HG02642 (cell line): ENCODE measurements at regions not wholly inside any gene's neighbourhood (a gene's known extent, or its start where the extent isn't known, plus 50 kb on each side); places are given as distances from the start of the nearest gene placed in this dataset.

ENCODE experiments used
- ATAC-seq: cut with Tn5 transposase; IDR thresholded peaks from one replicate; pipeline ENCODE4 v1.9.1; 2021; ENCODE audit warnings: mild to moderate bottlenecking; ENCODE audit not compliant: unreplicated experiment, poor library complexity

DNA sequence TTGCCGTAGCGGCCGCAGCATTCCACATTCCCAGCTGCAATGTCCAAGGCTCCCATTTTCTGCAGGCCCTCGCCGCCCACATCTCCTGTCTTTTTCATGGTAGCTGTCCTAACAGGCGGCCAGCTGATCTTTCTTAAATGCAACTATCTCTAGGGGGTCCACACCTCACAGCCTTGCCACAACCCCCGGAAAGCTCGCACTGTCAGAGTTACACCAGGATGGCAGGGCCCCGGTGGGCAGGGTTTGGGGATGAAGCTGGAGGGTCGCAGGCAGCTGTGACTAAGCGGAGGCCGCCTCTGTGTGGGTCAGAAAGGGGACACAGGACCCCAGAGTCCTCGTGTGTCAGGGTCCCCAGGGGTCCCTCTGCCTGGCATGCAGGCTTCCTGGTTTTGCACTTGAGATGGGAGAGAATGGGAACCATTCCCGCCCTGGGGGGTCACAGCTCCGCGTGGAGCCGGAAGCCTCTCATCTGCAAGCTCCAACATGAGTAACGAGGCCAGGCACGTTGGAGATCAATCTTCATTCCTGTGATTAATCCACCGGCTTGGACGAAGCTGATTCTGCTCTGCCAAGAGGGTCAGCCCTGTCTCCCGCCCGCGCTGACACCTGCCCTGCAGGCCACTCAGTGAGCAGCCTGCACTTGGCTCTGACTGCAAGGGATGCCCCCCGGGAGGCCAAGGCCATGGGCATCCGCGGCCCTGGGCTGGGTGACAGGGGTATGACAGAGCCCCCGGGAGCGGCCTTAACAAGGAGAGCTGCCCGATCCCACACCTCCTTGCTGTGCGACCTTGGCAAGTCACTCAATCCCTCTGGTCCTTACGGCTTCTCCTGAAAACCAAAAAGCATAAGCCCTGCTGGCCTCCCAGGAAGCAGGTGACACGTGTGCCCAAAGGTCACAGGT lies 97.9 kb downstream of the ADRA2C start:
- ATAC-seq: no peak

GRCh38 chr4:3864742-3865721 lies 98.8 kb downstream of the ADRA2C start:
- no peak for ATAC-seq

DNA sequence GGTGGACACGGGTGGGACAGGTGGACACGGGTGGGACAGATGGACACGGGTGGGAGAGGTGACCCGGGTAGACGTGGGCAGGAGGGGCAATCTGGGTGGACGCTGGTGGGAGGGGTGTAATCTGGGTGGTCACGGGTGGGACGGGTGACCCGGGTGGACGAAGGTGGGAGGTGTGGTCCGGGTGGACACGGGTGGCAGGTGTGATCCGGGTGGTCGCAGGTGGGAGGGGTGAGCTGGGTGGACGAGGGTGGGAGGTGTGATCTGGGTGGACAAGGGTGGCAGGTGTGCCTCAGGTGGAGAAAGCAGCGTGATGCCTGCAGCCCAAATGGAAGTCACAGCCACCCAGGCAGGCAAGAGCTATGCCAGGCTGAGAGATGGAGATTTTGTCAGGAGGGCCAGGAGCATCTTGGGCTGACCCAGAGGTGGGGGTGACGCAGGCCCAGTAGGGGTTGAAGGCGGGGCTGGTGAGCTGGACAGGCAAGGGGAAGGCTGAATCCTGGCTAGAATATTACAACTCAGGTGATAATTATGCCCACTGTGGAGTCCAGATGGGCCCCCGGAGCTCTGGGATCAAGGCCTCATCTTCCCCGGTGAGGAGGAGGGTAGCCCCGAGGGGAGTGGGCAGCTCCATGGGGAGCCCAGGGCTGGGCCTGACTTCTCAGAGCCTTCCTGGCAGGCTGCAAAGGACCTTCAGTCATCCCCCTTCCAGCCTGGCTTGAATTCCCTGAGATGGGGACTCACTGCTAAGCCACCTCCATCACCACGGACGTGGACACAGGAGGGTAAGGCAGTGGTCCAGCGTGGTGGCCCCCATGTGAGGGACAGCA lies 100.0 kb downstream of the ADRA2C start:
- ATAC-seq: no peak

- ATAC-seq: no peak
These were observed 100.6 kb downstream of the ADRA2C start for GRCh38 chr4:3866813-3867129.

DNA sequence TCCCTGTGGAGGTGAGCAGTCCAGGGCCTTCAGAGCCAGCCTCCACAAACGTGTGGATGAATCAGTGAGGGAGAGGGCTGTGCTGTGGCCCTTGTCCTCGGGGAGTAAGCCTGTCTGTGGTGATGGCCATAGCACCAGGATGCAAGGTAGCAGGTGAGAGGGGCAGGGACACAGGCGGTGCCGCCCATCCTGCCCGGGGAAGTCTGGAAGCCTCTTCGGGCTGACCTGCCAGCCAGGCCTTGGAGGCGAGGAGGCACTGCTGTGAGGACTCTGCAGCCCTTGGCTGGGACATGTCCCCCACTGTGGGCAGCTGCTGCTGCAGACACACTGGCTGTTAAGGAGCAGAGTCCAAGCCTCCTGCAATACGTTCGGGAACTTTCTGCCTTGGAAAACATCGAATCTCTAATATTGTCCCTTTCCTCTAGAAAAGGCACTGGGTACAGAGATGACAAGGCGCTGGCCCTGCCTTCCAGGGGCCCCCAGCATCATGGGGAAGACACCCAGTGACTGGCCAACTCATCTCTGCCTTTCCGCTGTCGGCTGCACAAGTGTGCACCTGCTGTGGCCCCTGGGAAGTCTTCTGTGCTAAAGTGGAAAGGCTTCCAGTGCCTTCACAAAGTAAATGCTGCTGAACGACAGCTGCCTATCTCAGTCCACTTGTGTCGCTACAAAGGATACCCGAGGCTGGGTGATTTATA lies 101.4 kb downstream of the ADRA2C start:
- no peak for ATAC-seq

- no peak for ATAC-seq
These were observed 102.3 kb downstream of the ADRA2C start for GRCh38 chr4:3868211-3869173.

DNA sequence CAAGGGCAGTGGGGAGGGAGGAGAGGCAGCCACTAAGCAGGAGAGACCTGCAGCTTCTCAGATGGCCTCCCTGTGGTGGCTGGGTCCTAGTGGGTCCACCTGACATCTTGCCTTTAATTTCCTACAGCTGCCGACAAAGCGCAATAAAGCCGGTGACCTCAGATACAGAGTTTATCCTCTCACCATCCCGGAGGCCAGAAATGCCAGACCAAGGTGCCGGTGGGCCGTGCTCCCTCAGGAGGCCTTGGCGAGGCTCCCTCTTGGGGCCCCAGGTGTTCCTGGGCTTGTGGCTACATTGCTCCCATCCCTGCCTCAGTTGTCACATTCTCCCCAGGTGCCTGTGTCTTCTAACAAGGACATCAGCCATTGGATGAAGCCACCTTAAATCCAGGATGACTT lies 103.0 kb downstream of the ADRA2C start:
- no peak for ATAC-seq

DNA sequence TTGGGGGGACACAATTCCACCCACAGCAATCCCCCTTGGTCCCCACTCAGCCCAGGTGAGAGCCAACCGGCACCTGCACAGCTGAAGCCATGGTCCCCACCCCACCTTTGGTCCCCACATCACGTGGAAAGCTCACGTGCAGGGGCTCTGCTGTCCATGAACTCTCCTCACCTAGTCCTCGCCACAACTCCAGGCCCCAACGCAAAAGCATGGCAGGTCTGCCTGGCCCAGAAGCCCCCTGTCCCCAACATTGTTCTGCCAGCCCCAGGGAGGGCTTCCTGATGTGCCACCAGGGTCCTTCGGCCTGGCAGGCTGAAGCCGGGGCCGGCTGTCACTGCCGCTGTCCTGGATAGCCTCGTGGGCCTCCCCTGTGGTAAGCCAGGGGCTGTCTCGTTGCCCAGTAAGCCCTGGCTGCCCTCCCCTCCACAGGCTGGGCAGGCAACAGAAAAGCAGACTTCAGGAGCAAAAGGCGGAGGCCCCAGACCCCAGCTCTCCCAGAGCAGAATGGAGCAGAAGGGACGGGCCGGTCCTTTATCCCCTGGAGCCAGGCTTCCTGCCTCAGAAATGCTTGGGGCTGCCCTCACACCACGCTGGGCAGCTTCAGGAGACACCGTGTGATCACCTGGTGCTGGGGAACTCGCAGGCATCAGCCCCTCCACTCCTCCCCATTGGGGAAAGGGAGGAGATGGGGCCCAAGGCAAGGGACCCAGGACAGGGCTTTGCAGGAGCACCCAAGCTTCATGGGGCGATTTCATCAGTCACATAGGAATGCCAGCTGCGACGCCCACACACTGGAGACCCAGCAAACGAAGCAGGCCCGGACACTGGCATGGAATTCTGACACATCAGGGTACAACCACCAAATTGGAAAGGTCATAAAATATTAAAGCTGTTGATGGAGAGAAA lies 103.7 kb downstream of the ADRA2C start:
- ATAC-seq: no peak

GRCh38 chr4:3870567-3870962 lies 104.4 kb downstream of the ADRA2C start:
- ATAC-seq: no peak

DNA sequence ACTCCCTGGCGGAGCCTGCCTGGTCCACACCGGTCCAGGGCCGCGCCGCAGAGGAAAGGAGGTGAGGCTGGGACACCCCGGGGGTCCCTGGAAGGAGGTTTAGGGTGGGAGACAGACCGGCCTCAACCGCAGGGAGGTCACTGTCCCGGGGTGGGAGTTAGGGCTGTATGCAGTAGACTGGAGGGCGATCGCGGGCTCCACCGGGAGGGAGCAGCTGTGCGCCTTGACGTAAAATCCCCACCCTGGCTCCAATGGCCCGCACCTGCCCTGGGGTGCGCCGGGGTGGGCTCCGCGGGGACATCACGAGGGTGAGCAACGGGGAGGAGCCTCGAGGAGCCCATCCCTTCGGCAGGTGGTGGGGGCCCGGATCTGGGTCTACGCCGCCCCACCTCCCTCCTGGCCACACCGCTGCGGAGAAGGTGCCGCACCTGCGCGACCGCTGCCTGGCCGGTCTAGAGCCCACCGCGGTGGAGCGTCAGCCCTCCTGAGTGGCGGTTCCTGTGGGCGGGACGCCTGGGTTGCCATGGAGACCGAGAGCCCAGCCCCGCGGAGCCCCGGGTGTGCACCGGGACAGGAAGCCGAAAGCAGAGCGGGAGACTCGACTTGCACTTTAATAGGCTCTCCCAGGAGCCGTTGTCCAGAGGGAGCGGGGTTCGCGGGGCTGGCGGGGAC lies 105.1 kb downstream of the ADRA2C start:
- no peak for ATAC-seq

DNA sequence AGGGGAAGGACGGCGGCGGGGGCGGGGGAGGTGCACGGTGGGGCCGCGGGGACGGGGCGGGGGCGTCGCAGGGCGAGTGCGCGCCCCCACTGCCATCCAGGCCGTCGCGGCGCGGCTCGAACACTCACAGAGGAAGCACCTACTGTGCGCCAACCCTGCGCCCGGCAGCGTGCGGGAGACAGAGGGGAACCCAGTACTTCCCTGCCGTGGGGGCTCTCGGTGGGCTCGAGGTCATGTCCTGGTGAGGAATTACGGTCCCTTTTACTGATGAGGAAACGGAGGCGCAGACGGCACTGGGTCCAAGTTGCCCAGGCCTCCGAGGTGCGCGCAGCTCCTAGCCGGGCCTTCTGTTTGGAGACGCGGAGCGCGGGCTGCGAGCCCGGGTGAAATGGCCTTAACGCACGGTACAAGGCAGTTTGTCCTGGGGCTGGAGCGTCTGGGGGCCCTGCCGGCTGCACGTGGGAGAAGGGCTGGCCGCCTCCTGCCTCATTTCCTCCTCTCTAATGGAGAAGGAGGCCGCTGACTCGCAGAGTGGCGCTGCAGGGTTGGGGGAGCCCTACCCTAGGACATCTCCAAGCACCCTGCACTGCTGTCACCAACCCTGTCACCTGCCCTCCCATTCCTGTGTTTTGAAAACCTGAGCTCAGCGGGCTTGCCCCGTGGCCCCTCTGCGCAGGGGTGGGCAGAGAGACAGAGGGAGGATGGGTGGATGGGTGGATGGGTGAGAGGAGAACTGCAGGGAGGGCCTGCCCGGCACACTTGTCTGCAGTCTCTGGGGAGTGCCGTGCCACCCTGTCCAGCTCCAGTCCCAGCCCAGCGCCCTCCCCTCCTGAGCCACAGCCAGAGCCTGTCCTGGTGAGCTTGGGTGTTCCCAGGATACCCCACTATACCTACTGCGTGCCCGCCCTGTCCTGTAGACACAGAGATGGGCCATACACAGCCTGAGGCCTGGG lies 106.0 kb downstream of the ADRA2C start:
- no peak for ATAC-seq

GRCh38 chr4:3872834-3873313 lies 106.7 kb downstream of the ADRA2C start:
- no peak for ATAC-seq

DNA sequence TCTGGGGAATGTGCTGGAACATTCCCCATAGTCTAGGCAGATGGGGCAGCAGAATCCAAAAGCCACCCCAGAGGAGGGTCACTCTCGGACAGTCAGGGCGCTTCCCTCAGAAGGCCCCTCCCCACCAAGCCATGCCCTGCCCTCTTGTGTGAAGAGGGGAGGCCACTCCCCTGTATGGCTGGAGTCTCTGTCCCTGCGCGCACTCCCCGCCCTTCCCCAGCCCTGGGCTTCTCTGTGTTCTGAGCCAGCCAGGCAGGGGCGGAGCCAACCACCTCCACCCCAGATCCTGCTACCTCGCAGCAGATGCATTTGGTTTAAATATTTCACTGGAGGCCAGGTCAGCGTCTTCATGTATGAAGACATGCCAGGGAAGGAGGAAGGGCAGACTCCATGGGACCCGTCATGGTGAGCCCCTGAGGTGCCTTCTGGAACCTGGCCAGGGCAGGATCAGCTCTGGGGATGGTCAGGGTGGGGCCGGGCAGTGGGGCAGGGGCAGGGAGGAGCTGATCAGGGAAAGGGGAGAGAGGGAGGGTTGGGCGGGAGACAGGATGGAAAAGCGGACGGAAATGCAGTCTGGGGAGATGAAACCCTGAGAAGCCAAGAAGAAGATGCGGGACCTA lies 107.3 kb downstream of the ADRA2C start:
- ATAC-seq: no peak

GRCh38 chr4:3874028-3874415 lies 107.8 kb downstream of the ADRA2C start:
- no peak for ATAC-seq

DNA sequence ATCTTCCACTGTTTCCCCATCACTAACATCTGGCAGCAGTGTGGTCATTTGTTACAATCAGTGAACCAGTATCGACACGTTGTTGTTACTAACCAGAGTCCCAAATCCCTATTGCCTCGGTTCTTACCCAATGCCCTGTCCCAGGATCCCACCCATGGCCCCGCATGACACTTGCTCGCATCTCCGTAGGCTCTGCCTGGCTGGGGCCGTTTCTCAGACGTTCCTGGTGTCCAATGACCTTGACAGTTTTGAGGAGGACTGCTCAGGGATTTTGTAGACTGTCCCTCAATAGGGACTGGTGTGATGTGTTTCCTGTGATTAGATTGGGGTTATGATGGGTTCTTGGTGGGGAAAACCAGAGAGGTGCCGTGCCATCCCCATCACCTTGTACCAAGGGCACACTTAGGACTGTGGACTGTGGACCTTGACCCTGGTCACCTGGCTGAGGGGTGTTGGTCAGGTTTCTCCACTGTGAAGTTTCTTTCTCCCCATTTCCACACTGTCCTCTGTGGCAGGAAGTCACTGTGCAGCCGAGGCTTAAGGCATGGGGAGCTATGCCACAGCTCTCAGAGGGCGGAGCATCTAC lies 108.4 kb downstream of the ADRA2C start:
- ATAC-seq: no peak
